Sigmoid colon (tissue), 6 donors: ENCODE measurements at regions not wholly inside any gene's neighbourhood (a gene's known extent, or its start where the extent isn't known, plus 50 kb on each side); places are given as distances from the start of the nearest gene placed in this dataset.

Experiments
- DNase-seq: peaks from one replicate; pipeline ENCODE4 v3.0.0-alpha.2; 2019
- H3K27ac ChIP-seq, 4 donors: fragments of 200-600 bp; sonication (generic); one replicate each; pipeline ENCODE4 v1.5.1; 2016 to 2019; ENCODE audit warnings: mild to moderate bottlenecking in 1 of 4
- H3K27me3 ChIP-seq, 3 donors: fragments of 200-600 bp; sonication (generic); one replicate each; pipeline ENCODE4 v1.5.1; 2019; ENCODE audit warnings: mild to moderate bottlenecking in 1 of 3
- H3K36me3 ChIP-seq, 4 donors: fragments of 200-600 bp; sonication (generic); one replicate each; pipeline ENCODE4 v1.5.1; 2016 to 2019
- H3K4me1 ChIP-seq, 4 donors: fragments of 200-600 bp; sonication (generic); one replicate each; pipeline ENCODE4 v1.5.1; 2017 to 2019
- H3K4me3 ChIP-seq, 4 donors: fragments of 200-600 bp; sonication (generic); one replicate each; pipeline ENCODE4 v1.5.1; 2017 to 2019; ENCODE audit warnings: mild to moderate bottlenecking in 2 of 4, moderate library complexity in 1 of 4
- H3K9me3 ChIP-seq, 4 donors: fragments of 200-600 bp in 3 of 4; sonication (generic) in 3 of 4; one replicate each; pipeline versions ENCODE4 v1.5.1 to v1.6.1; 2013 to 2019
- CTCF ChIP-seq, 4 experiments: fragments of 450-650 bp in 3 of 4; fragments of 200-600 bp in 1 of 4; IDR thresholded peaks; one replicate each; pipeline ENCODE4 v1.5.1; 2016 to 2019; ENCODE audit warnings: antibody characterized with exemption in 4 of 4, mild to moderate bottlenecking in 3 of 4, moderate library complexity in 2 of 4
- EP300 ChIP-seq, 4 donors: sonication (generic); formaldehyde crosslinking; IDR thresholded peaks; one replicate each; pipeline ENCODE4 v1.6.1; 2017; ENCODE audit warnings: antibody characterized with exemption in 4 of 4
- POLR2A ChIP-seq, 2 donors: fragments of 450-650 bp; IDR thresholded peaks; one replicate each; pipeline ENCODE4 v1.6.1; 2016; ENCODE audit warnings: antibody characterized with exemption in 2 of 2, mild to moderate bottlenecking in 2 of 2, moderate library complexity in 2 of 2
- POLR2AphosphoS5 ChIP-seq, 4 donors: sonication (generic); formaldehyde crosslinking; IDR thresholded peaks; one replicate each; pipeline ENCODE4 v1.6.1; 2017; ENCODE audit warnings: antibody characterized with exemption in 4 of 4
- WGBS, 2 donors: extraction: QIAGEN DNeasy Blood & Tissue Kit; methylation state at CpG; one replicate each; pipeline ENCODE4 v1.1.7; 2013; 5-methylcytosine and 5-hydroxymethylcytosine counted together
- intact Hi-C: fragments of 100-400 bp; cut with DNase I; formaldehyde crosslinking; loops from one replicate; pipeline ENCODE4 v1.15.1; 2023
- donor health status: healthy with polysubstance abuse.
- donor health status: healthy.

GRCh38 chr3:130227540-130227939 is 117.9 kb upstream of the COL6A5 start:
- DNase-seq, result no peak
- no peaks in the 10 kb centered on the region for H3K27me3 ChIP-seq
- H3K36me3 ChIP-seq, result no peaks in the 10 kb centered on the region
- 86 to 90% methylated on average over 4 of the region's 4 CpGs for WGBS, 2 donors
- no peak for TF ChIP-seq CTCF (IDR thresholded peaks at IDR 0.05)
- no peak for TF ChIP-seq POLR2AphosphoS5 (IDR thresholded peaks at IDR 0.05)
- no peak for TF ChIP-seq EP300 (IDR thresholded peaks at IDR 0.05)
- TF ChIP-seq POLR2A (IDR thresholded peaks at IDR 0.05), result no peak
- H3K9me3 ChIP-seq, result no peaks in the 10 kb centered on the region
- no peak overlapping the region for H3K27ac ChIP-seq
- H3K4me3 ChIP-seq, result no peak overlapping the region
- intact Hi-C loops, result no loop called here
- no peaks in the 10 kb centered on the region for H3K4me1 ChIP-seq

GRCh38 chr3:130242850-130243569 is 102.5 kb upstream of the COL6A5 start:
- no peak for DNase-seq
- intact Hi-C loops, result no loop called here
- Histone ChIP-seq H3K4me3 (no peak overlapping the region), H3K4me1 (no peaks in the 10 kb centered on the region), H3K9me3 (no peaks in the 10 kb centered on the region), H3K27ac (no peak overlapping the region), H3K27me3 (no peaks in the 10 kb centered on the region), H3K36me3 (no peaks in the 10 kb centered on the region)
- TF ChIP-seq CTCF (IDR thresholded peaks at IDR 0.05) (no peak), EP300 (IDR thresholded peaks at IDR 0.05) (no peak), POLR2A (IDR thresholded peaks at IDR 0.05) (no peak)
- WGBS, 2 donors, result 41 to 59% methylated on average over 3 of the region's 3 CpGs

GRCh38 chr3:130243808-130244207 is 101.7 kb upstream of the COL6A5 start:
- Histone ChIP-seq H3K27ac (no peak overlapping the region), H3K4me1 (no peaks in the 10 kb centered on the region), H3K36me3 (no peaks in the 10 kb centered on the region), H3K9me3 (no peaks in the 10 kb centered on the region), H3K27me3 (no peaks in the 10 kb centered on the region), H3K4me3 (no peak overlapping the region)
- no peak for DNase-seq
- no peak for TF ChIP-seq EP300 (IDR thresholded peaks at IDR 0.05)
- TF ChIP-seq CTCF (IDR thresholded peaks at IDR 0.05), result no peak
- TF ChIP-seq POLR2A (IDR thresholded peaks at IDR 0.05), result no peak
- TF ChIP-seq POLR2AphosphoS5 (IDR thresholded peaks at IDR 0.05), result no peak
- intact Hi-C loops, result no loop called here

- H3K4me3 ChIP-seq, result no peak overlapping the region
- intact Hi-C loops, result no loop called here
- H3K4me1 ChIP-seq, result no peaks in the 10 kb centered on the region
- no peak overlapping the region for H3K27ac ChIP-seq
- H3K9me3 ChIP-seq, result no peaks in the 10 kb centered on the region
- no peaks in the 10 kb centered on the region for H3K36me3 ChIP-seq
- TF ChIP-seq CTCF (IDR thresholded peaks at IDR 0.05) (no peak), POLR2AphosphoS5 (IDR thresholded peaks at IDR 0.05) (no peak), EP300 (IDR thresholded peaks at IDR 0.05) (no peak), POLR2A (IDR thresholded peaks at IDR 0.05) (no peak)
- 83 to 89% methylated on average over 12 of the region's 12 CpGs for WGBS, 2 donors
- DNase-seq, result no peak
- no peaks in the 10 kb centered on the region for H3K27me3 ChIP-seq
Measured at GRCh38 chr3:130250982-130251381, 94.5 kb upstream of the COL6A5 start.

GRCh38 chr3:130255442-130255841 is 90.0 kb upstream of the COL6A5 start:
- no peak overlapping the region for H3K27ac ChIP-seq
- DNase-seq, result no peak
- TF ChIP-seq POLR2A (IDR thresholded peaks at IDR 0.05) (no peak), POLR2AphosphoS5 (IDR thresholded peaks at IDR 0.05) (no peak), CTCF (IDR thresholded peaks at IDR 0.05) (no peak), EP300 (IDR thresholded peaks at IDR 0.05) (no peak)
- H3K4me3 ChIP-seq, result no peak overlapping the region
- no peaks in the 10 kb centered on the region for H3K9me3 ChIP-seq
- no peaks in the 10 kb centered on the region for H3K4me1 ChIP-seq
- H3K36me3 ChIP-seq, result no peaks in the 10 kb centered on the region
- intact Hi-C loops, result no loop called here
- WGBS, 2 donors, result 56 to 74% methylated on average over 1 of the region's 1 CpG
- H3K27me3 ChIP-seq, result no peaks in the 10 kb centered on the region
